Astrocyte (in vitro differentiated cells and primary cell): ENCODE measurements at regions not wholly inside any gene's neighbourhood (a gene's known extent, or its start where the extent isn't known, plus 50 kb on each side); places are given as distances from the start of the nearest gene placed in this dataset.
"Not testable (repeated sequence)": the region's sequence is repeated elsewhere in the genome, so short reads cannot be mapped to it uniquely, and the experiment has no call there.

Experiments
- DNase-seq: peaks from one replicate; pipeline ENCODE4 v3.0.0-alpha.2; 2010; ENCODE audit warnings: low read depth
- FAIRE-seq: peaks from 2 replicates; lab custom pipeline; 2011; peaks lifted over from hg19 to GRCh38; lab: Jason Lieb, UNC
- H2AFZ ChIP-seq: 2 replicates; pipeline ENCODE4 v1.6.0; 2012; ENCODE audit warnings: low read depth, low read length, inconsistent platforms
- H3K27ac ChIP-seq: 2 replicates; pipeline ENCODE4 v1.5.1; 2011; ENCODE audit warnings: low read depth, low read length, inconsistent platforms
- H3K27me3 ChIP-seq: 2 replicates; pipeline ENCODE4 v1.6.0; 2011; ENCODE audit warnings: low read length, inconsistent platforms; ENCODE audit not compliant: insufficient read depth
- H3K36me3 ChIP-seq: 2 replicates; pipeline ENCODE4 v1.5.1; 2011; ENCODE audit warnings: low read length, inconsistent platforms; ENCODE audit not compliant: insufficient read depth
- H3K4me1 ChIP-seq: 2 replicates; pipeline ENCODE4 v1.5.1; 2011; ENCODE audit warnings: low read length, inconsistent platforms; ENCODE audit not compliant: insufficient read depth
- H3K4me2 ChIP-seq: 2 replicates; pipeline ENCODE4 v1.6.0; 2012; ENCODE audit warnings: low read length, inconsistent platforms
- H3K4me3 ChIP-seq: 2 replicates; pipeline ENCODE4 v1.5.1; 2011; ENCODE audit warnings: low read depth, mild to moderate bottlenecking, low read length, inconsistent platforms; ENCODE audit not compliant: insufficient read depth
- H3K79me2 ChIP-seq: 2 replicates; pipeline ENCODE4 v1.6.0; 2012; ENCODE audit warnings: mild to moderate bottlenecking, low read length, inconsistent platforms; ENCODE audit not compliant: insufficient read depth
- H3K9ac ChIP-seq: 2 replicates; pipeline ENCODE4 v1.6.0; 2012; ENCODE audit warnings: mild to moderate bottlenecking, low read length, inconsistent platforms
- H3K9me3 ChIP-seq: 2 replicates; pipeline ENCODE4 v1.5.1; 2012; ENCODE audit warnings: low read depth, mild to moderate bottlenecking, low read length, inconsistent platforms; ENCODE audit not compliant: insufficient read depth
- H4K20me1 ChIP-seq: 2 replicates; pipeline ENCODE4 v1.6.0; 2012; ENCODE audit warnings: low read length, inconsistent platforms; ENCODE audit not compliant: insufficient read depth
- H3K27ac Mint-ChIP-seq: one replicate; pipeline ENCODE4 v1.8.0; 2021; ENCODE audit warnings: mild to moderate bottlenecking, mixed read lengths; ENCODE audit not compliant: unreplicated experiment
- H3K27me3 Mint-ChIP-seq: one replicate; pipeline ENCODE4 v1.8.0; 2021; ENCODE audit warnings: low read depth, mixed read lengths; ENCODE audit not compliant: unreplicated experiment
- H3K36me3 Mint-ChIP-seq: one replicate; pipeline ENCODE4 v1.8.0; 2021; ENCODE audit warnings: low read depth, mixed read lengths; ENCODE audit not compliant: unreplicated experiment
- H3K4me1 Mint-ChIP-seq: one replicate; pipeline ENCODE4 v1.8.0; 2021; ENCODE audit warnings: low read depth, mixed read lengths; ENCODE audit not compliant: unreplicated experiment
- H3K4me3 Mint-ChIP-seq: one replicate; pipeline ENCODE4 v1.8.0; 2021; ENCODE audit warnings: mild to moderate bottlenecking, moderate library complexity, mixed read lengths; ENCODE audit not compliant: unreplicated experiment
- H3K9me3 Mint-ChIP-seq: one replicate; pipeline ENCODE4 v1.8.0; 2021; ENCODE audit warnings: mild to moderate bottlenecking, mixed read lengths; ENCODE audit not compliant: unreplicated experiment
- EZH2 ChIP-seq: IDR thresholded peaks from 2 replicates; pipeline ENCODE4 v1.6.1; 2012; ENCODE audit warnings: mild to moderate bottlenecking, low read length, inconsistent platforms; ENCODE audit not compliant: insufficient read depth
- TF ChIP-seq, protein P1 (sequence below): IDR thresholded peaks from 2 replicates; pipeline ENCODE4 v1.5.1; 2011; ENCODE audit warnings: low read depth, mild to moderate bottlenecking, inconsistent platforms, low read length, moderate library complexity; ENCODE audit not compliant: insufficient read depth

DNA sequence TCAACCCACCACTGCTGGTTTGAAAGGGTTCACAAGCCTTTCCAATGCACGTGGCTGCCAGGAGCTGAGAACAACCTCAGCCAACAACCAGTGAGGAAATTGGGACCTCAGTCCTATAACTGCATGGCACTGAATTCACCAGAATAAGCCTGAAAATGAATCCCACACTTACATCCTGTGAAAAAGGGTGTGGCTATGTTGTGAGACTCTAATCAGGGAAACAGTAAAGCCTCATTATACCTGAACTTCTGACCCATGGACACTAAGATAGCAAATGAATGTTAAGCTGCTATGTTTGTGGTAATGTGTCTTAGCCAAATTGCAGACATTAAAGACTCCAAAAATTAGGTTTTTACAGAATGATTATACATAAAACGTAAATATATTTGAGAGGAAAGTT lies 515.8 kb downstream of the IRS1 start:
- FAIRE-seq = no peak
- Histone ChIP-seq H3K36me3 (no peaks in the 10 kb centered on the region), H3K27ac (no peak overlapping the region), H3K4me1 (no peaks in the 10 kb centered on the region), H3K27me3 (no peaks in the 10 kb centered on the region), H3K9ac (no peak overlapping the region), H2AFZ (no peak overlapping the region), H3K79me2 (no peaks in the 10 kb centered on the region), H3K4me3 (no peak overlapping the region), H4K20me1 (no peaks in the 10 kb centered on the region), H3K4me2 (no peak overlapping the region), H3K9me3 (no peaks in the 10 kb centered on the region)
- Mint-ChIP-seq H3K27me3 (no peaks in the 10 kb centered on the region), H3K36me3 (no peaks in the 10 kb centered on the region), H3K9me3 (no peaks in the 10 kb centered on the region), H3K27ac (no peak overlapping the region), H3K4me1 (no peaks in the 10 kb centered on the region), H3K4me3 (no peak overlapping the region)
- no peak for TF ChIP-seq EZH2
- TF ChIP-seq, protein P1, sequence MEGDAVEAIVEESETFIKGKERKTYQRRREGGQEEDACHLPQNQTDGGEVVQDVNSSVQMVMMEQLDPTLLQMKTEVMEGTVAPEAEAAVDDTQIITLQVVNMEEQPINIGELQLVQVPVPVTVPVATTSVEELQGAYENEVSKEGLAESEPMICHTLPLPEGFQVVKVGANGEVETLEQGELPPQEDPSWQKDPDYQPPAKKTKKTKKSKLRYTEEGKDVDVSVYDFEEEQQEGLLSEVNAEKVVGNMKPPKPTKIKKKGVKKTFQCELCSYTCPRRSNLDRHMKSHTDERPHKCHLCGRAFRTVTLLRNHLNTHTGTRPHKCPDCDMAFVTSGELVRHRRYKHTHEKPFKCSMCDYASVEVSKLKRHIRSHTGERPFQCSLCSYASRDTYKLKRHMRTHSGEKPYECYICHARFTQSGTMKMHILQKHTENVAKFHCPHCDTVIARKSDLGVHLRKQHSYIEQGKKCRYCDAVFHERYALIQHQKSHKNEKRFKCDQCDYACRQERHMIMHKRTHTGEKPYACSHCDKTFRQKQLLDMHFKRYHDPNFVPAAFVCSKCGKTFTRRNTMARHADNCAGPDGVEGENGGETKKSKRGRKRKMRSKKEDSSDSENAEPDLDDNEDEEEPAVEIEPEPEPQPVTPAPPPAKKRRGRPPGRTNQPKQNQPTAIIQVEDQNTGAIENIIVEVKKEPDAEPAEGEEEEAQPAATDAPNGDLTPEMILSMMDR = no peak
- DNase-seq = no peak

DNA sequence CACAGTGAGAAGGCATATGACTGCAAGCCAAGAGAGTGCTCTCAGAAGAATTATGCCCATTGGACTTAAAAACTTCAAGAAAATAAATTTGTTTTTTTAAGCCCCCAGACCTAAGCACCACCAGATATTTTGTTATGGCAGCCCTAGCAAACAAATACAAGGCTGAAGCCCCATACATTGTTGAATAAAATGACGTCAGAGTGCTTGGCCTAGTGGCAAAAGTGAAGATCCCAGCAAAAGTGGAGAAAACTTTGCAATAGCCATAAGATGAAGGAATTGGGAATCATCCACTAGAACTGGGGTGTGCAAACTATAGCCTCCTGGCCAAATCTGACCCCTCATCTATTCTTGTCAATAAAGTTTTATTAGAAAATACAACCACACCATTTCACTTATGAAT lies 517.5 kb downstream of the IRS1 start:
- Histone ChIP-seq H3K79me2 (no peaks in the 10 kb centered on the region), H3K9ac (no peak overlapping the region), H3K4me2 (no peak overlapping the region), H3K4me3 (no peak overlapping the region), H3K27me3 (no peaks in the 10 kb centered on the region), H3K9me3 (no peaks in the 10 kb centered on the region), H3K36me3 (no peaks in the 10 kb centered on the region), H4K20me1 (no peaks in the 10 kb centered on the region), H3K4me1 (no peaks in the 10 kb centered on the region), H2AFZ (no peak overlapping the region), H3K27ac (no peak overlapping the region)
- no peaks in the 10 kb centered on the region for H3K9me3 Mint-ChIP-seq
- FAIRE-seq = no peak
- no peaks in the 10 kb centered on the region for H3K4me1 Mint-ChIP-seq
- no peaks in the 10 kb centered on the region for H3K27me3 Mint-ChIP-seq
- no peaks in the 10 kb centered on the region for H3K36me3 Mint-ChIP-seq
- no peak for TF ChIP-seq EZH2
- no peak overlapping the region for H3K4me3 Mint-ChIP-seq
- DNase-seq = no peak
- H3K27ac Mint-ChIP-seq = no peak overlapping the region

- H3K36me3 ChIP-seq, H3K4me1 ChIP-seq, H2AFZ ChIP-seq, H3K4me2 ChIP-seq, H3K9me3 Mint-ChIP-seq, H3K27me3 Mint-ChIP-seq, H4K20me1 ChIP-seq, DNase-seq, H3K9ac ChIP-seq, H3K79me2 ChIP-seq, H3K27ac Mint-ChIP-seq, H3K27ac ChIP-seq, H3K4me3 Mint-ChIP-seq, H3K27me3 ChIP-seq, H3K4me3 ChIP-seq, H3K36me3 Mint-ChIP-seq, H3K9me3 ChIP-seq, H3K4me1 Mint-ChIP-seq, FAIRE-seq: not testable (repeated sequence)
Observed at GRCh38 chr2:226280136-226280535, 519.5 kb downstream of the IRS1 start.

GRCh38 chr2:226275215-226275614 lies 524.4 kb downstream of the IRS1 start:
- no peaks in the 10 kb centered on the region for H3K9me3 ChIP-seq
- Mint-ChIP-seq H3K27ac (no peak overlapping the region), H3K9me3 (no peaks in the 10 kb centered on the region), H3K4me3 (no peak overlapping the region), H3K27me3 (no peaks in the 10 kb centered on the region), H3K36me3 (no peaks in the 10 kb centered on the region), H3K4me1 (peaks cover under 1% of the 10 kb centered on the region)
- H3K27ac ChIP-seq = no peak overlapping the region
- no peaks in the 10 kb centered on the region for H3K4me1 ChIP-seq
- H3K4me3 ChIP-seq = no peak overlapping the region
- no peak for TF ChIP-seq EZH2
- TF ChIP-seq, protein P1 = no peak
- H4K20me1 ChIP-seq = no peaks in the 10 kb centered on the region
- no peak for FAIRE-seq
- H3K4me2 ChIP-seq = no peak overlapping the region
- no peak overlapping the region for H2AFZ ChIP-seq
- H3K9ac ChIP-seq = no peak overlapping the region
- H3K27me3 ChIP-seq = no peaks in the 10 kb centered on the region
- H3K79me2 ChIP-seq = no peaks in the 10 kb centered on the region
- no peaks in the 10 kb centered on the region for H3K36me3 ChIP-seq
- DNase-seq = no peak
